Neutrophil (primary cell): ENCODE measurements at regions not wholly inside any gene's neighbourhood (a gene's known extent, or its start where the extent isn't known, plus 50 kb on each side); places are given as distances from the start of the nearest gene placed in this dataset.

Experiments used
- H3K27ac ChIP-seq: fragments of 200-600 bp; sonication (generic); 2 replicates; pipeline ENCODE4 v1.5.1; 2016; ENCODE audit warnings: mild to moderate bottlenecking, moderate library complexity
- H3K27me3 ChIP-seq: fragments of 200-600 bp; sonication (generic); 2 replicates; pipeline ENCODE4 v1.6.0; 2016; ENCODE audit warnings: mild to moderate bottlenecking
- H3K36me3 ChIP-seq: fragments of 200-600 bp; sonication (generic); 2 replicates; pipeline ENCODE4 v1.5.1; 2017
- H3K4me1 ChIP-seq, 2 experiments: fragments of 200-600 bp in 1 of 2; sonication (generic) in 1 of 2; 1 replicate in 1 of 2; 2 replicates in 1 of 2; pipeline versions ENCODE4 v1.5.1 to v1.6.1; 2013 to 2016; ENCODE audit warnings: low read depth in 1 of 2, low read length in 1 of 2, mild to moderate bottlenecking in 1 of 2, moderate library complexity in 1 of 2; ENCODE audit not compliant: control insufficient read depth in 1 of 2, insufficient read depth in 1 of 2
- H3K4me3 ChIP-seq, 2 experiments: fragments of 200-600 bp in 1 of 2; sonication (generic) in 1 of 2; 1 replicate in 1 of 2; 2 replicates in 1 of 2; pipeline ENCODE4 v1.5.1; 2013 to 2016; ENCODE audit warnings: low read depth in 1 of 2, low read length in 1 of 2, mild to moderate bottlenecking in 1 of 2, moderate library complexity in 1 of 2
- H3K9me3 ChIP-seq: fragments of 200-600 bp; sonication (generic); 2 replicates; pipeline ENCODE4 v1.5.1; 2016
- CTCF ChIP-seq: fragments of 200-600 bp; sonication (generic); IDR thresholded peaks from 2 replicates; pipeline ENCODE4 v1.5.1; 2016; ENCODE audit warnings: antibody characterized with exemption

- no peak overlapping the region for H3K27ac ChIP-seq
- TF ChIP-seq CTCF, result no peak
- no peak overlapping the region for H3K4me3 ChIP-seq
- H3K4me1 ChIP-seq, result no peaks in the 10 kb centered on the region
- no peaks in the 10 kb centered on the region for H3K36me3 ChIP-seq
- H3K9me3 ChIP-seq, result no peaks in the 10 kb centered on the region
- H3K27me3 ChIP-seq, result peaks cover 79% of the 10 kb centered on the region
These were observed 52.5 kb upstream of the FAM136A start for GRCh38 chr2:70354264-70354949.
